Cerebellar cortex (tissue), 1 donor: ENCODE measurements at regions not wholly inside any gene's neighbourhood (a gene's known extent, or its start where the extent isn't known, plus 50 kb on each side); places are given as distances from the start of the nearest gene placed in this dataset.
"Not testable (repeated sequence)": the region's sequence is repeated elsewhere in the genome, so short reads cannot be mapped to it uniquely, and the experiment has no call there.

ENCODE experiments used
- DNase-seq: peaks from one replicate; pipeline ENCODE4 v3.0.0-alpha.2; 2015; ENCODE audit warnings: low spot score

GRCh38 chr6:21918666-21919065 is 325.1 kb downstream of the SOX4 start:
- no peak for DNase-seq

- DNase-seq: no peak
Measured at GRCh38 chr6:21922086-21922485, 328.5 kb downstream of the SOX4 start.

GRCh38 chr6:21924002-21924401 is 330.5 kb downstream of the SOX4 start:
- DNase-seq: no peak

- DNase-seq: no peak
Measured at GRCh38 chr6:21928827-21929226, 335.3 kb downstream of the SOX4 start.

- DNase-seq: no peak
Measured at GRCh38 chr6:21931641-21932335, 338.2 kb downstream of the SOX4 start.

GRCh38 chr6:21933351-21933750 is 339.8 kb downstream of the SOX4 start:
- no peak for DNase-seq

GRCh38 chr6:21935142-21935541 is 341.6 kb downstream of the SOX4 start:
- DNase-seq: no peak

GRCh38 chr6:21935561-21936028 is 342.0 kb downstream of the SOX4 start:
- DNase-seq: no peak

- no peak for DNase-seq
Measured at GRCh38 chr6:21937466-21937865, 343.9 kb downstream of the SOX4 start.

GRCh38 chr6:21939066-21939465 is 345.5 kb downstream of the SOX4 start:
- not testable (repeated sequence) for DNase-seq

- DNase-seq: no peak
Measured at GRCh38 chr6:21941926-21942325, 348.4 kb downstream of the SOX4 start.

- DNase-seq: no peak
Measured at GRCh38 chr6:21942897-21943296, 349.3 kb downstream of the SOX4 start.

- DNase-seq: no peak
Measured at GRCh38 chr6:21946298-21946783, 350.5 kb downstream of the PRL start.

GRCh38 chr6:21947227-21947626 is 349.6 kb downstream of the PRL start:
- not testable (repeated sequence) for DNase-seq

GRCh38 chr6:21947731-21948386 is 349.0 kb downstream of the PRL start:
- DNase-seq: no peak

GRCh38 chr6:21949211-21949801 is 347.5 kb downstream of the PRL start:
- DNase-seq: no peak

- DNase-seq: no peak
Measured at GRCh38 chr6:21952367-21952766, 344.5 kb downstream of the PRL start.

- DNase-seq: no peak
Measured at GRCh38 chr6:21953831-21954801, 342.7 kb downstream of the PRL start.

GRCh38 chr6:21955053-21955595 is 341.7 kb downstream of the PRL start:
- DNase-seq: no peak

GRCh38 chr6:21955951-21956350 is 340.9 kb downstream of the PRL start:
- DNase-seq: no peak

GRCh38 chr6:21958428-21958827 is 338.4 kb downstream of the PRL start:
- DNase-seq: no peak

GRCh38 chr6:21961226-21961625 is 335.6 kb downstream of the PRL start:
- DNase-seq: no peak
